ENCODE measurements at regions not wholly inside any gene's neighbourhood (a gene's known extent, or its start where the extent isn't known, plus 50 kb on each side); places are given as distances from the start of the nearest gene placed in this dataset.
"Not testable (repeated sequence)": the region's sequence is repeated elsewhere in the genome, so short reads cannot be mapped to it uniquely, and the experiment has no call there.

DNA sequence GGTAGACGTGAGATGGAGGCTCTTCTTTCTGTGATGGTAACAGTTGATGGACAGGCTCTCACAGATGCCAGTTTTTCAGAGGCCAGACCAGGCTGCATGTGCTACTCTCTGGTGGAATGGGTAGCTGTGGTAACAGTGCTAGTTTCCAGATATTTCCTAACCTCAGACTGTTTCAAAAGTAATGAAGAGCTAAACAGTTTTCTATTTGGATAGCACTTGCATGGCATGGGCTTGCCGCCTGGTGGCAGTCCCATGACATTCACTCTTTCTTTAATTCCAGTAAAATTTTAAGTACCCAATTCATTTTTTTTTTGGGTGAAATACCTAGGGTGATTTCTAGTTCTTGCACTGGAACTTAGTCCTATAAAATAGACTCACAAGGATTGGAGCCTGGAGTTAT is 220.2 kb upstream of the MAD2L1 start:
- no peak for DNase-seq
- TF ChIP-seq POLR2A (IDR thresholded peaks at IDR 0.05; ENCODE audit: low read length) (no peak), GATA1 (IDR thresholded peaks at IDR 0.05; ENCODE audit: low read depth, low read length) (no peak)

DNA sequence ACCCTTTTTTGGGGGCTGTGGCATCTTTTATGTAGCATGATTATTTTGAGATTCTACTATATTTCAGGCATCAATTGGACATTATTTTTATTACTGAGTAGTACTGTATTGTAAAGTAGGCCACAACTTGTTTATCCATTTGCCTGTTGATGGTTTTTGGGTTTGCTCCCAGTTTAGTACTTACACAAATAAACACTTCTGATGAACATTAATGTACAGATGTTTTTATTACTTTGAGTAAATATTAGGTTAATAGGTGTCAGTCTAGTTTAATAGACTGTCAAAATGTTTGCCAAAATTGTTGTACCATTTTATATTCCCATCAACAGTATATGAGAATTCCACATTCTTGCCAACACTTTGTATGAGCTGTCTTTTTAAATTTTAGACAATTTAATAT is 214.9 kb upstream of the MAD2L1 start:
- no peak for TF ChIP-seq POLR2A (IDR thresholded peaks at IDR 0.05; ENCODE audit: low read length)
- TF ChIP-seq GATA1 (IDR thresholded peaks at IDR 0.05; ENCODE audit: low read depth, low read length): no peak
- no peak for DNase-seq

DNA sequence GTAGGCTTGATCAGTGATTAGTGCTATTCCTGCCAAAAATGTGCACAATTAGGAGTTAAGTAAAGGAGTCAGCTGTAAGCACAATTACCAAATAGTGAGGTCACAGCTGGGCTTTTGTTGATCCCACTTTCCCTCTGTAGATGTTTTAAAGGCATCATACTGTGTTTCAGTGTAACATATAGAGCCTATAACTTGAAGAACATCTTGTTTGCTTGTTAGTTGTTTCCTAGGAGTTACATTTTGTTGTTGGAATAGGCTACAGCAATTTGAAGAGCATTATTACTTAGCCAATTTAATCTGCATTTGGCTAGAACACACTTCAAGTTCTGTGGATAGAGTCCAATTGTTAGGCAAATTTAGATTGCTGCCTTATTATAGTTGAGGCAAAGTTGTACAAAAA is 210.7 kb upstream of the MAD2L1 start:
- no peak for DNase-seq
- TF ChIP-seq POLR2A (IDR thresholded peaks at IDR 0.05; ENCODE audit: low read length) (no peak), GATA1 (IDR thresholded peaks at IDR 0.05; ENCODE audit: low read depth, low read length) (no peak)

DNA sequence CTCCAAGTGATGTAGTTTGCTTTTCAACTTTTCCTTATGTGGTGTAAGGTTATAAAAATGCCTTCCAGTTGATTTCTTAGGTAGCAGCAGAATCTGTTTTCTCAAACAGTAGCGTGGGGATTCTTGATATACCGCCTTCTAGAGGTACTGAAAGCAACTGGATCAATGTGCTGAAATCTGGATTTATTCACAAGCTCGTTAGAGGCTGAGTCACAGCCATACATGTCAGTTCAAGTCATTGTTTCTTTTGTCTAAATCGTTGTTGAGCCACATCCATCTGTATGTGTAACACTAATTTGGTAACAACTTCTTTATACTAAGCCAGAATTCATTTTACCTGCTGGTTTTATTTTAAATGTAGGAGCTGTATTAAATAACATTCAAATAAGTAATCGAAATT is 200.0 kb upstream of the MAD2L1 start:
- TF ChIP-seq POLR2A (IDR thresholded peaks at IDR 0.05; ENCODE audit: low read length): no peak
- TF ChIP-seq GATA1 (IDR thresholded peaks at IDR 0.05; ENCODE audit: low read depth, low read length): no peak
- DNase-seq: no peak

DNA sequence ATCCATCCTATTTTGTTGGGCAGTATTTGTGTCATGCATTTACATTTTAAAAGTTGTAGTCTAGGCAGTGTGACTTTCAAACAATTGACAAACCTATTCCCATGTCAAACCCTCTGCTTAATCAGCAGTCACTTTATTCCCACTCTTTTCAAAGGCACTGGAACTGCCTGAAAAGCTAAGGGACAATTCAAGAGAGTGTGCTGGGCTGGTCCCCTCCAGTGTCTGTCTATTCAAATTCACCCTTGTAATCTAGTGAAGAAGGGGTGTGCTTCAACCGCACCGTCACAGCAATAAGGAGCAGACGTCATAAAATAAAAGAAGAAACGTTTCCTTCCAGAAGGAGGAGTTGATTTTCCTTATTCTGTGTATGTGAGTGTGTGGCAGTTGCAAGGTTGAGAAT is 197.0 kb upstream of the MAD2L1 start:
- DNase-seq: no peak
- TF ChIP-seq POLR2A (IDR thresholded peaks at IDR 0.05; ENCODE audit: low read length) (no peak), GATA1 (IDR thresholded peaks at IDR 0.05; ENCODE audit: low read depth, low read length) (no peak)

DNA sequence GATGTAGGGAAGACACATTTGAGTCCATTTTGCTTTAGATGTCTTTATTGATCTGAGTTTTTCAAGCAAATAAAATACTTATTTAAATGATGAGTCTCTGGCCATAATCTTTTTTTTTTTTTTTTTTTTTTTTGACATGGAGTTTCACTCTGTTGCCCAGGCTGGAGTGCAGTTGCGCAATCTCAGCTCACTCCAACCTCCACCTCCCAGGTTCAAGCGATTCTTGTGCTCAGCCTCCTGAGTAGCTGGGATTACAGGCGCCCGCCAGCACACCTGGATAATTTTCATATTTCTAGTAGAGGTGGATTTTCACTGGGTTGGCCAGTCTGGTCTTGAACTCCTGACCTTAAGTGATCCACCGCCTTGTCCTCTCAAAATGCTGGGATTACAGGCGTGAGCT is 194.5 kb upstream of the MAD2L1 start:
- no peak for TF ChIP-seq POLR2A (IDR thresholded peaks at IDR 0.05; ENCODE audit: low read length)
- TF ChIP-seq GATA1 (IDR thresholded peaks at IDR 0.05; ENCODE audit: low read depth, low read length): no peak
- no peak for DNase-seq

DNA sequence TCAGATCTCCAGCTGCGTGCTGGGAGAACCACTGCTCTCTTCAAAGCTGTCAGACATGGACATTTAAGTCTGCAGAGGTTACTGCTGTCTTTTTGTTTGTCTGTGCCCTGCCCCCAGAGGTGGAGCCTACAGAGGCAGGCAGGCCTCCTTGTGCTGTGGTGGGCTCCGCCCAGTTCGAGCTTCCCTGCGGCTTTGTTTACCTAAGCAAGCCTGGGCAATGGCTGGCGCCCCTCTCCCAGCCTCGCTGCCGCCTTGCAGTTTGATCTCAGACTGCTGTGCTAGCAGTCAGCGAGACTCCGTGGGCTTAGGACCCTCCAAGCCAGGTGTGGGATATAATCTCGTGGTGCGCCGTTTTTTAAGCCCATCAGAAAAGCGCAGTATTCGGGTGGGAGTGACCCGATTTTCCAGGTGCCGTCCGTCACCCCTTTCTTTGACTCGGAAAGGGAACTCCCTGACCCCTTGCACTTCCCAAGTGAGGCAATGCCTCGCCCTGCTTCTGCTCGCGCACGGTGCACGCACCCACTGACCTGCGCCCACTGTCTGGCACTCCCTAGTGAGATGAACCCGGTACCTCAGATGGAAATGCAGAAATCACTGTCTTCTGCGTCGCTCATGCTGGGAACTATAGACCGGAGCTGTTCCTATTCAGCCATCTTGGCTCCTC is 189.6 kb upstream of the MAD2L1 start:
- DNase-seq: not testable (repeated sequence)

DNA sequence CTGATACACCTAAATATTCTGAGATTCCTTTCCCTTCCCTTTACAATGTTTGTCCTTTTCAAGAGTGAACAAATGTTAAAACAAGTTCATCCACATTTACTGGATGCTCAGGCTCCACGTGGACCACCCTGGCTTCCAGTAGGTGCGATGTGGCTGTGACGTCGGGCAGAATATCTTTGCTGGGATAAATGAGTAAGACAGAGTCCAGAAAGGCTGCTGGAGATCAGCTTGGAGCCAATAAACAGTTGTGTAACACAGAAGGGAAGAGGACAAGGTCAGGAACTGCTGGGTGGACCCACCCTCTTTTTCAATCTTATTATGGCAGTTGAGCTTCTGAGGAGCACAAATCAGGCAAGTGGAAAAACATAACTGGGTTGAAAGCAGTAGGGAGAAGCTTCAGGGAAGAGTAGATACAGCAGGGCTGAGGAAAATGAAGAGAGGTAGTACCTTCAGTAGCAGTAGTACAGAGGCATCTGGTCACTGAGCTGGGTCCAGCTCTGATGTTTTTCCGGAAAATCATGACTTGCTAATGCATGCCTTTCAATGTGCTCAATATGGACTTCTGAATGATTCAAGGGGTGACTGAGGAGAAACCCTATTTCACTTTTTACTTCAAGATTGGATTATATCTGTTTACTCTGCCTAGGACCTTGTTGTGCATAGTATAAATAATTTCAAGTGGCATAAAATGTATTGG is 171.8 kb upstream of the MAD2L1 start:
- TF ChIP-seq GATA1 (IDR thresholded peaks at IDR 0.05; ENCODE audit: low read depth, low read length) (no peak), POLR2A (IDR thresholded peaks at IDR 0.05; ENCODE audit: low read length) (no peak)
- no peak for DNase-seq

DNA sequence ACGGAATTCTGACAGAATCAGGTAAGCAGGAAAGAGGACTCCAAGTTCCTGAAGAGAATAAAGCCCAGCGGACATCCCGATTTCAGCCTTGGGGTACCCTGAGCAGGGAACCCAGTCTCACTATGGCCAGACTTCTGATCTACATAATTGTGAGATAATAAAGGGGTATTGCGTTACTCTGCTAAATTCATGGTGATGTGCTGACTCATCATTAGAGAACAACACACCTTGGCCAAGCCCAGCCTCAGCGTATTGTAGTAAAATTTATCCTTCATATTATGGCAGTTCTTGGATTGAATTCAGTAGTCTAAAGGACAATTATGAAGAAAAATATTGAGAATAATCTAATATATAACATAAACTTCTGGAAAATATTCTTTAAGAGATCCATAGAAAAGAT is 170.2 kb upstream of the MAD2L1 start:
- DNase-seq: no peak
- TF ChIP-seq POLR2A (IDR thresholded peaks at IDR 0.05; ENCODE audit: low read length) (no peak), GATA1 (IDR thresholded peaks at IDR 0.05; ENCODE audit: low read depth, low read length) (no peak)

DNA sequence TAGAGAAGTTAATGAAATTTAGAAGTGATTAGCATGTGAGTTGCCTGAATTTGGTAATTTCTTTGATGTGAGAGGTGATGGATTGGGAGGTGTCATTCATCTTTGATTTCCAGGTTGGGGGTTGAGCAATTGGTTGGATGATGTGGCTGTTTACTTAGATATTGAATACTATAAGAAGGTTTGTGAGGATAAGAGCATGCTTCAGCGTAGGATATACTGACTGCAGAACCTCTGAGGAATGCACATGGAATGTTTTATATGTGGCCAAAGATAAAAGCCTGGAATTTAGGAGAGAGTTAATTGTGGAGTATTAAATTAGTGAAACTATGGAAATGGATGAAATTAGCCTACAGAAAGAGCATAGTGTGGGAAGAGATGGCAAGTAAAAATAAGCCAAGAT is 165.4 kb upstream of the MAD2L1 start:
- TF ChIP-seq POLR2A (IDR thresholded peaks at IDR 0.05; ENCODE audit: low read length) (no peak), GATA1 (IDR thresholded peaks at IDR 0.05; ENCODE audit: low read depth, low read length) (no peak)
- DNase-seq: no peak

DNA sequence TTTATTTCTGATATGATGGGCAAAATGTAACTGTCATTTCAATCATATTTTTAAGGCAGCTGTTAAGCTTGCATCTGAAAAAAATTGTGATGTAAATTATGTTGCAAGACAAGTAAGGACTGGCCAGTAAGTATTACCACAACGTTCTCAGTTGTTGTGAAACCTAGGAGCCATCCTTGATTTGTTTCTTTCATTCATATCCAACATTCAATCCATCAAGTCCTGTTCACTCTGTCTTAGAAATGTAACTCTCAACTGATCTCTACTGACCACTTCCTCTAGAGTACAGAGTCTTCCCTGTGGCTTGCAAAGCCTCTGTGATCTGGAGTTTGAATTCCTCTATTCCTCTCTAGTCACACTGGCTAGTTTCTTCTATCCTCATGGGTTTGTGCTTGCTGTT is 161.4 kb upstream of the MAD2L1 start:
- TF ChIP-seq POLR2A (IDR thresholded peaks at IDR 0.05; ENCODE audit: low read length) (no peak), GATA1 (IDR thresholded peaks at IDR 0.05; ENCODE audit: low read depth, low read length) (no peak)
- DNase-seq: no peak

DNA sequence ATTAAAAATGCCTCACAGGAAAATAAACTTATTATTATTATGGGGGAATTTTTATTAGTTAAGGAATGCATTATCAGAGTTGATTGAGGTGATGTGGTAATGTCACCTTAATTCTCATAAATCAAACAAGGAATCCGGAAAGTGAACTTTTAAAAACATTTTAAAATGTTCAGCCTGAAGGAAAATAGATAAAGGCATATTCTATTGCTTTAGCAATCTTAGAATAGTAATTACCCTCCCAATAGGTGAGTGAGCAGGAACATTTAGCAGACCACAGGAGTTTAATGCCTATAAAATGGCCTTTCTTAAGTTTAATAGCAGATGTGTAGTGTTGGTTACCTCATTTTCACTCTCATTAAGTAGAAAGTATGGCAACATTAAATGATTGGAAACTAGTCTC is 160.9 kb upstream of the MAD2L1 start:
- DNase-seq: no peak
- no peak for TF ChIP-seq GATA1 (IDR thresholded peaks at IDR 0.05; ENCODE audit: low read depth, low read length)

DNA sequence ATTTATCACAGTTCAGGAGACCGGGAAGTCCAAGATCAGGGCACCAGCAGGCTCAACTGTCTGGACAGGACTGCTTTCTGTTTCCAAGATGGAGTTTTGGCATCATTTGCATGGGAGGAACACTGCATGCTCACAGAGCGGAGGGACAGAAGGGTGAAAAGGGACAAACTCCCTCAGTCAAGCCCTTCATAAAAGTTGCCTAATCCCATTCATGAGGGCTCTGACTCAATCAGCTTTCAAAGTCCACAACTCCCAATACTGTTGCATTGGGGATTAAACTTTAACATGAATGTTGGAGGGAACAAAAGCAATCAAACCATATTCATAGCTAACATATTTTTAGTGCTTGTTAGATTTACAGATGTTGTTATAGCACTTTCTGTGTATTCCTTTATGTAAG is 158.9 kb upstream of the MAD2L1 start:
- peak in 1 of 2 experiments; percentile 0 for DNase-seq
- TF ChIP-seq GATA1 (IDR thresholded peaks at IDR 0.05; ENCODE audit: low read depth, low read length) (no peak), POLR2A (IDR thresholded peaks at IDR 0.05; ENCODE audit: low read length) (no peak)

DNA sequence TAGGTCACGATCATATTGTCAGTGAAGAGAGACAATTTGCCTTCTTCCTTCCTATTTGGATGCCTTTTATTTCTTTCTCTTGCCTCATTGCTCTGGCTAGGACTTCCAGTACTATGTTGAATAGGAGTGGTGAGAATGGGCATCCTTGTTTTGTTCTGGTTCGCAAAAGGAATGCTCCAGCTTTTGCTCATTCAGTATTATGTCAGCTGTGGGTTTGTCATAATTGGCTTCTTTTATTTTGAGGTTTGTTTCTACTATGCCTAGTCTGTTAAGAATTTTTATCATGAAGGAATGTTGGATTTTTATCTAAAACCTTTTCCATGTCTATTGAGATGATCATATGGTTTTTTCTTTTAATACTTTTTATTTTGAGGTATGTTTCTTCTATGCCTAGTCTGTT is 152.3 kb upstream of the MAD2L1 start:
- DNase-seq: no peak
- TF ChIP-seq POLR2A (IDR thresholded peaks at IDR 0.05; ENCODE audit: low read length) (no peak), GATA1 (IDR thresholded peaks at IDR 0.05; ENCODE audit: low read depth, low read length) (no peak)

DNA sequence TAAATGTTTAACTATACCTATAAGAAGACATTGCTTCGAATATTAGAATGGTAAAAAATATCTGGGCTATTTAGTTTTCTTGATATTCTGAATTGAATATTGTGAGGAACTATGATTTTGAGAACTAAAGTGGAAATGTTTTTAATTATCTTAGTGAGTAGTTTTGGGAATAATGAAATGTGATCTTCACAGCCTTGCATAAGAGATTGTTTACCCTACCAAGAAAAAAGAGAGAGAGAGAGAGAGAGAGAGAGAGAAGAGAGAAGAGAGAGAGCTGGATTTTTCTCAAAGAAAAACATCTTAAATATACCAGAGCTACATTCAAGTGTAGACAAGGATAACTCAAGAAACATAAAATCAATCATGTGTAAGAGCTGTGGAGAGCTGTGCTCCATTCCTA is 148.7 kb upstream of the MAD2L1 start:
- no peak for DNase-seq
- TF ChIP-seq POLR2A (IDR thresholded peaks at IDR 0.05; ENCODE audit: low read length): no peak
- TF ChIP-seq GATA1 (IDR thresholded peaks at IDR 0.05; ENCODE audit: low read depth, low read length): no peak
